Ovary (tissue), 3 donors: ENCODE measurements at regions not wholly inside any gene's neighbourhood (a gene's known extent, or its start where the extent isn't known, plus 50 kb on each side); places are given as distances from the start of the nearest gene placed in this dataset.

Experiments used
- CTCF ChIP-seq, 3 donors: fragments of 450-650 bp in 2 of 3; fragments of 200-600 bp in 1 of 3; IDR thresholded peaks; one replicate each; pipeline versions ENCODE4 v1.5.1 to v1.8.0; 2016 to 2022; ENCODE audit warnings: antibody characterized with exemption in 3 of 3, mild to moderate bottlenecking in 1 of 3
- EP300 ChIP-seq: sonication (generic); formaldehyde crosslinking; IDR thresholded peaks from one replicate; pipeline ENCODE4 v1.6.1; 2017; ENCODE audit warnings: antibody characterized with exemption
- POLR2A ChIP-seq: fragments of 450-650 bp; IDR thresholded peaks from one replicate; pipeline ENCODE4 v1.6.1; 2017; ENCODE audit warnings: antibody characterized with exemption, mild to moderate bottlenecking, moderate library complexity
- donor health status: DM: no; HTN: no; CAD: no.

GRCh38 chr3:162092751-162093150, 596.1 kb downstream of the OTOL1 start:
- TF ChIP-seq EP300 = no peak
- no peak for TF ChIP-seq CTCF (IDR thresholded peaks at IDR 0.05)
- no peak for TF ChIP-seq POLR2A
